Transverse colon (tissue), 4 donors: ENCODE measurements at regions not wholly inside any gene's neighbourhood (a gene's known extent, or its start where the extent isn't known, plus 50 kb on each side); places are given as distances from the start of the nearest gene placed in this dataset.
"Not testable (repeated sequence)": the region's sequence is repeated elsewhere in the genome, so short reads cannot be mapped to it uniquely, and the experiment has no call there.

Source experiments
- DNase-seq: peaks from one replicate; pipeline ENCODE4 v3.0.0-alpha.2; 2019
- H3K27ac ChIP-seq, 4 donors: fragments of 200-600 bp; sonication (generic); 2 replicates each; pipeline ENCODE4 v1.5.1; 2016 to 2018; ENCODE audit warnings: inconsistent platforms in 4 of 4
- H3K27me3 ChIP-seq: fragments of 200-600 bp; sonication (generic); 2 replicates; pipeline ENCODE4 v1.5.1; 2017; ENCODE audit warnings: inconsistent platforms
- H3K36me3 ChIP-seq, 4 donors: fragments of 200-600 bp; sonication (generic); 2 replicates each; pipeline ENCODE4 v1.5.1; 2017 to 2019; ENCODE audit warnings: inconsistent platforms in 4 of 4
- H3K4me1 ChIP-seq, 4 donors: fragments of 200-600 bp; sonication (generic); 2 replicates each; pipeline ENCODE4 v1.5.1; 2017 to 2020; ENCODE audit warnings: inconsistent platforms in 4 of 4
- H3K4me3 ChIP-seq, 4 donors: fragments of 200-600 bp; sonication (generic); 1 replicate in 1 of 4; 2 replicates in 3 of 4; pipeline versions ENCODE4 v1.5.1 to v1.6.1; 2017 to 2019; ENCODE audit warnings: inconsistent platforms in 4 of 4
- H3K9me3 ChIP-seq, 2 donors: fragments of 200-600 bp; sonication (generic); 2 replicates each; pipeline ENCODE4 v1.5.1; 2017 to 2019; ENCODE audit warnings: inconsistent platforms in 2 of 2
- CTCF ChIP-seq, 5 experiments: fragments of 200-600 bp in 3 of 5; fragments of 450-650 bp in 2 of 5; sonication (generic) in 3 of 5; IDR thresholded peaks; 1 replicate in 2 of 5; 2 replicates in 3 of 5; pipeline ENCODE4 v1.5.1; 2016 to 2017; ENCODE audit warnings: antibody characterized with exemption in 5 of 5, inconsistent platforms in 3 of 5, mild to moderate bottlenecking in 2 of 5, moderate library complexity in 1 of 5
- EP300 ChIP-seq: sonication (generic); formaldehyde crosslinking; IDR thresholded peaks from one replicate; pipeline ENCODE4 v1.6.1; 2017; ENCODE audit warnings: antibody characterized with exemption, low read depth
- POLR2A ChIP-seq: fragments of 450-650 bp; IDR thresholded peaks from one replicate; pipeline ENCODE4 v1.6.1; 2016; ENCODE audit warnings: antibody characterized with exemption, mild to moderate bottlenecking, moderate library complexity
- POLR2AphosphoS5 ChIP-seq, 3 donors: sonication (generic); formaldehyde crosslinking; IDR thresholded peaks; one replicate each; pipeline ENCODE4 v1.6.1; 2016; ENCODE audit warnings: antibody characterized with exemption in 3 of 3
- WGBS, 2 donors: methylation state at CpG; one replicate each; pipeline ENCODE4 v1.1.5; 2018; ENCODE audit warnings: low coverage in 1 of 2; 5-methylcytosine and 5-hydroxymethylcytosine counted together
- in situ Hi-C, 4 donors: fragments of 200-750 bp; cut with MboI; loops; one replicate each; pipeline versions ENCODE4 v1.15.0 to v1.15.1; 2017; ENCODE audit warnings: low sequenced_read_pairs in 3 of 4, low pct_ligation_motif_present in 1 of 4, low pct_unique_long_range_greater_than_20kb in 1 of 4
- intact Hi-C: fragments of 100-400 bp; cut with DNase I; formaldehyde crosslinking; loops from one replicate; pipeline ENCODE4 v1.15.1; 2023; ENCODE audit warnings: low total_unique reads

- in situ Hi-C loops, result no loop called here
- Histone ChIP-seq H3K27ac (no peak overlapping the region), H3K4me1 (no peaks in the 10 kb centered on the region), H3K4me3 (no peak overlapping the region), H3K36me3 (no peaks in the 10 kb centered on the region), H3K27me3 (no peaks in the 10 kb centered on the region), H3K9me3 (no peaks in the 10 kb centered on the region)
- 64 to 69% methylated on average over 4 of the region's 4 CpGs for WGBS, 2 donors
- no peak for DNase-seq
- TF ChIP-seq POLR2A (no peak), EP300 (no peak), CTCF (IDR thresholded peaks at IDR 0.05) (no peak), POLR2AphosphoS5 (IDR thresholded peaks at IDR 0.05) (no peak)
- intact Hi-C loops, result no loop called here
Measured at GRCh38 chr7:16264036-16264819, 157.1 kb downstream of the CRPPA start.

- intact Hi-C loops, H3K4me3 ChIP-seq, H3K9me3 ChIP-seq, in situ Hi-C loops, H3K36me3 ChIP-seq, H3K27ac ChIP-seq, H3K27me3 ChIP-seq, DNase-seq, H3K4me1 ChIP-seq: not testable (repeated sequence)
- 93 to 100% methylated on average over 5 to 6 of the region's 6 CpGs for WGBS, 2 donors
Measured at GRCh38 chr7:16263377-16263776, 158.0 kb downstream of the CRPPA start.

GRCh38 chr7:16261654-16262053, 159.7 kb downstream of the CRPPA start:
- WGBS, 2 donors, result 77 to 87% methylated on average over 5 of the region's 5 CpGs
- Histone ChIP-seq H3K4me1 (no peaks in the 10 kb centered on the region), H3K27ac (no peak overlapping the region), H3K36me3 (no peaks in the 10 kb centered on the region), H3K9me3 (no peaks in the 10 kb centered on the region), H3K27me3 (no peaks in the 10 kb centered on the region), H3K4me3 (no peak overlapping the region)
- intact Hi-C loops (no loop called here), in situ Hi-C loops (no loop called here)
- no peak for DNase-seq
- TF ChIP-seq EP300 (no peak), CTCF (IDR thresholded peaks at IDR 0.05) (no peak), POLR2A (no peak), POLR2AphosphoS5 (IDR thresholded peaks at IDR 0.05) (no peak)

GRCh38 chr7:16261100-16261499, 160.2 kb downstream of the CRPPA start:
- intact Hi-C loops, result no loop called here
- DNase-seq, result no peak
- H3K27me3 ChIP-seq, result no peaks in the 10 kb centered on the region
- H3K4me3 ChIP-seq, result no peak overlapping the region
- TF ChIP-seq CTCF (IDR thresholded peaks at IDR 0.05), result no peak
- TF ChIP-seq POLR2A, result no peak
- TF ChIP-seq EP300, result no peak
- TF ChIP-seq POLR2AphosphoS5 (IDR thresholded peaks at IDR 0.05), result no peak
- WGBS, 2 donors, result 74 to 88% methylated on average over 2 of the region's 2 CpGs
- no peak overlapping the region for H3K27ac ChIP-seq
- in situ Hi-C loops, result no loop called here
- H3K36me3 ChIP-seq, result no peaks in the 10 kb centered on the region
- H3K9me3 ChIP-seq, result no peaks in the 10 kb centered on the region
- no peaks in the 10 kb centered on the region for H3K4me1 ChIP-seq

- peaks cover 0 to 4% of the 10 kb centered on the region in 2 donors for H3K9me3 ChIP-seq
- no peaks in the 10 kb centered on the region for H3K36me3 ChIP-seq
- DNase-seq, result no peak
- H3K27ac ChIP-seq, result no peak overlapping the region
- TF ChIP-seq CTCF (IDR thresholded peaks at IDR 0.05), result no peak
- no peak for TF ChIP-seq EP300
- no peak for TF ChIP-seq POLR2AphosphoS5 (IDR thresholded peaks at IDR 0.05)
- no peak for TF ChIP-seq POLR2A
- in situ Hi-C loops, result no loop called here
- WGBS, 2 donors, result 50 to 62% methylated on average over 1 of the region's 1 CpG
- no peaks in the 10 kb centered on the region for H3K27me3 ChIP-seq
- no peak overlapping the region for H3K4me3 ChIP-seq
- intact Hi-C loops, result no loop called here
- H3K4me1 ChIP-seq, result no peaks in the 10 kb centered on the region
Measured at GRCh38 chr7:16260236-16260728, 161.1 kb downstream of the CRPPA start.

- H3K27me3 ChIP-seq, intact Hi-C loops, H3K27ac ChIP-seq, H3K9me3 ChIP-seq, DNase-seq, H3K36me3 ChIP-seq, H3K4me3 ChIP-seq, H3K4me1 ChIP-seq, in situ Hi-C loops: not testable (repeated sequence)
- 80 to 100% methylated on average over 1 of the region's 1 CpG for WGBS, 2 donors
Measured at GRCh38 chr7:16256419-16256818, 164.9 kb downstream of the CRPPA start.

GRCh38 chr7:16255952-16256351, 165.4 kb downstream of the CRPPA start:
- H3K27me3 ChIP-seq, H3K9me3 ChIP-seq, H3K4me3 ChIP-seq, DNase-seq, in situ Hi-C loops, H3K27ac ChIP-seq, H3K36me3 ChIP-seq, intact Hi-C loops, H3K4me1 ChIP-seq: not testable (repeated sequence)
- WGBS, 2 donors, result 91 to 100% methylated on average over 1 to 2 of the region's 2 CpGs
